CD14-positive monocyte (primary cell): ENCODE measurements at regions not wholly inside any gene's neighbourhood (a gene's known extent, or its start where the extent isn't known, plus 50 kb on each side); places are given as distances from the start of the nearest gene placed in this dataset.

Source experiments
- DNase-seq, 3 donors: peaks; one replicate each; pipeline ENCODE4 v3.0.0-alpha.2; 2011 to 2022
- H2AFZ ChIP-seq: 2 replicates; pipeline ENCODE4 v1.6.0; 2012; ENCODE audit warnings: mild to moderate bottlenecking, low read depth, low read length, inconsistent platforms; ENCODE audit not compliant: insufficient read depth, poor library complexity, severe bottlenecking
- H3K27ac ChIP-seq, 2 donors: 1 replicate in 1 of 2; 2 replicates in 1 of 2; pipeline ENCODE4 v1.5.1; 2012 to 2013; ENCODE audit warnings: low read length in 2 of 2, control low read depth in 1 of 2, inconsistent platforms in 1 of 2, low read depth in 1 of 2, mild to moderate bottlenecking in 1 of 2
- H3K27me3 ChIP-seq, 2 donors: one replicate each; pipeline versions ENCODE4 v1.6.0 to v1.6.1; 2011 to 2013; ENCODE audit warnings: low read length in 2 of 2; ENCODE audit not compliant: control insufficient read depth in 2 of 2, insufficient read depth in 2 of 2
- H3K36me3 ChIP-seq, 2 donors: replicated peaks in 1 of 2; 1 replicate in 1 of 2; 2 replicates in 1 of 2; pipeline versions ENCODE4 v1.5.1 to v1.6.1; 2012 to 2013; ENCODE audit warnings: low read length in 2 of 2, control low read depth in 1 of 2, inconsistent platforms in 1 of 2, mild to moderate bottlenecking in 1 of 2; ENCODE audit not compliant: insufficient read depth in 2 of 2, control insufficient read depth in 1 of 2
- H3K4me1 ChIP-seq, 2 donors: 1 replicate in 1 of 2; 2 replicates in 1 of 2; pipeline versions ENCODE4 v1.5.1 to v1.6.1; 2012 to 2013; ENCODE audit warnings: low read length in 2 of 2, control low read depth in 1 of 2, inconsistent platforms in 1 of 2, mild to moderate bottlenecking in 1 of 2, moderate library complexity in 1 of 2; ENCODE audit not compliant: insufficient read depth in 2 of 2, control insufficient read depth in 1 of 2
- H3K4me2 ChIP-seq: replicated peaks from 2 replicates; pipeline ENCODE3; 2012; ENCODE audit warnings: low read length, moderate library complexity, mild to moderate bottlenecking; ENCODE audit not compliant: poor library complexity, severe bottlenecking; ENCODE audit errors: extremely low read depth
- H3K4me3 ChIP-seq, 3 experiments: fragments of 200-600 bp in 1 of 3; sonication (generic) in 1 of 3; replicated peaks in 1 of 3; 1 replicate in 2 of 3; 2 replicates in 1 of 3; pipeline ENCODE4 v1.5.1; 2011 to 2013; ENCODE audit warnings: low read length in 3 of 3, mild to moderate bottlenecking in 3 of 3, control low read depth in 2 of 3, low read depth in 2 of 3, inconsistent platforms in 1 of 3, moderate library complexity in 1 of 3
- H3K79me2 ChIP-seq: 2 replicates; pipeline ENCODE4 v1.6.0; 2012; ENCODE audit warnings: mild to moderate bottlenecking, control low read depth, inconsistent platforms, low read length, moderate library complexity; ENCODE audit not compliant: insufficient read depth
- H3K9ac ChIP-seq: 2 replicates; pipeline ENCODE4 v1.6.0; 2017; ENCODE audit warnings: low read length, mild to moderate bottlenecking; ENCODE audit not compliant: insufficient read depth, poor library complexity, severe bottlenecking
- H3K9me3 ChIP-seq, 2 donors: replicated peaks in 1 of 2; 1 replicate in 1 of 2; 2 replicates in 1 of 2; pipeline versions ENCODE4 v1.5.1 to v1.6.1; 2012 to 2013; ENCODE audit warnings: low read length in 2 of 2, control low read depth in 1 of 2; ENCODE audit not compliant: control insufficient read depth in 1 of 2, insufficient read depth in 1 of 2
- H4K20me1 ChIP-seq: 2 replicates; pipeline ENCODE4 v1.6.0; 2012; ENCODE audit warnings: mild to moderate bottlenecking, low read length, control low read depth, moderate library complexity; ENCODE audit not compliant: insufficient read depth
- H3K27ac Mint-ChIP-seq, 7 donors: one replicate each; pipeline ENCODE4 v1.8.0; 2020; ENCODE audit warnings: mild to moderate bottlenecking in 7 of 7, mixed read lengths in 7 of 7, moderate library complexity in 6 of 7, inconsistent platforms in 2 of 7
- H3K27me3 Mint-ChIP-seq, 3 donors: one replicate each; pipeline ENCODE4 v1.8.0; 2021 to 2022; ENCODE audit warnings: low read depth in 3 of 3, mild to moderate bottlenecking in 3 of 3, mixed read lengths in 3 of 3, moderate library complexity in 3 of 3, inconsistent platforms in 1 of 3
- H3K36me3 Mint-ChIP-seq, 2 donors: one replicate each; pipeline ENCODE4 v1.8.0; 2020; ENCODE audit warnings: mixed read lengths in 2 of 2, inconsistent platforms in 1 of 2, mild to moderate bottlenecking in 1 of 2
- H3K4me1 Mint-ChIP-seq: one replicate; pipeline ENCODE4 v1.8.0; 2020; ENCODE audit warnings: mild to moderate bottlenecking, mixed read lengths
- H3K4me3 Mint-ChIP-seq, 2 donors: one replicate each; pipeline ENCODE4 v1.8.0; 2020; ENCODE audit warnings: mild to moderate bottlenecking in 2 of 2, mixed read lengths in 2 of 2, moderate library complexity in 1 of 2
- H3K9me3 Mint-ChIP-seq, 7 donors: one replicate each; pipeline ENCODE4 v1.8.0; 2020 to 2022; ENCODE audit warnings: mixed read lengths in 7 of 7, mild to moderate bottlenecking in 6 of 7, moderate library complexity in 6 of 7, inconsistent platforms in 2 of 7
- CTCF ChIP-seq: fragments of 200-600 bp; IDR thresholded peaks from one replicate; pipeline ENCODE4 v1.8.0; 2022; ENCODE audit warnings: antibody characterized with exemption, mild to moderate bottlenecking
- WGBS: methylation state at CpG from one replicate; pipeline ENCODE4 v1.1.5; 2013; ENCODE audit warnings: missing lambda C conversion rate; ENCODE audit not compliant: insufficient coverage; 5-methylcytosine and 5-hydroxymethylcytosine counted together
- intact Hi-C, 2 donors: fragments of 100-400 bp; cut with micrococcal nuclease; formaldehyde crosslinking; loops; one replicate each; pipeline versions ENCODE4 v1.15.0 to v1.15.1; 2023

GRCh38 chr12:24631676-24632426, 317.1 kb downstream of the BCAT1 start:
- no peaks in the 10 kb centered on the region for H3K79me2 ChIP-seq
- no peaks in the 10 kb centered on the region for H4K20me1 ChIP-seq
- peaks cover 0 to 2% (median 1%) of the 10 kb centered on the region in 3 donors for H3K27me3 Mint-ChIP-seq
- H3K4me3 ChIP-seq, result no peak overlapping the region
- TF ChIP-seq CTCF, result no peak
- no peak overlapping the region for H3K9ac ChIP-seq
- H3K4me1 Mint-ChIP-seq, result no peaks in the 10 kb centered on the region
- H3K27ac ChIP-seq, result no peak overlapping the region
- no peaks in the 10 kb centered on the region for H3K27me3 ChIP-seq
- H3K4me1 ChIP-seq, result no peaks in the 10 kb centered on the region
- intact Hi-C loops, result no loop called here
- H3K36me3 ChIP-seq, result no peaks in the 10 kb centered on the region
- no peak overlapping the region for H2AFZ ChIP-seq
- no peak overlapping the region for H3K4me3 Mint-ChIP-seq
- H3K27ac Mint-ChIP-seq, result peak overlapping the region in 1 of 7 donors; percentile 28
- no peaks in the 10 kb centered on the region for H3K36me3 Mint-ChIP-seq
- H3K4me2 ChIP-seq, result no peak overlapping the region
- no CpG with 5 or more reads among the region's 3 CpGs for WGBS
- H3K9me3 ChIP-seq, result no peaks in the 10 kb centered on the region
- no peak for DNase-seq
- peaks cover 0 to 1% (median 0%) of the 10 kb centered on the region in 7 donors for H3K9me3 Mint-ChIP-seq

DNA sequence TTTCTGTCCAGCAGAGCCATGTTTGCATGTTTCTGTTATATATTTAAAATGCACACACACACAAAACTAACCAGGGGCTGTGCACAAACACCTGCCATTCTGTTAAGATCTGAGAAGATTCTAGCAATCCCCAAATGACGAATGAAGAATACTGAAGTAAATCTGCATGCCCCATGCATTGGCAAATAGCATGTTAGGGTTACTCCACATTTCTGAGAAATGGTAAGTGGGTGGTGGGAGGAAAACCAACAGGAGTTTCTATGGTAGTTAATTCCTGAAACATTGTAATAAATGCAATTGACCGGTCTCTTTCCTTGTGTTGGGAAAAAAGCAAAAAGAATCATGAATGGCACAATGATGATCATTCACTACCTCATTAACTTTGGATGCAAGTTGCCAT, 318.0 kb downstream of the BCAT1 start:
- DNase-seq, result no peak
- Mint-ChIP-seq H3K27ac (no peak overlapping the region), H3K4me3 (no peak overlapping the region), H3K27me3 (peaks cover 0 to 2% (median 1%) of the 10 kb centered on the region in 3 donors), H3K36me3 (no peaks in the 10 kb centered on the region), H3K4me1 (no peaks in the 10 kb centered on the region), H3K9me3 (peaks cover 0 to 3% (median 0%) of the 10 kb centered on the region in 7 donors)
- H3K9ac ChIP-seq, result no peak overlapping the region
- intact Hi-C loops, result no loop called here
- no peaks in the 10 kb centered on the region for H3K9me3 ChIP-seq
- no peaks in the 10 kb centered on the region for H3K27me3 ChIP-seq
- no peak overlapping the region for H2AFZ ChIP-seq
- H3K4me1 ChIP-seq, result no peaks in the 10 kb centered on the region
- no peak overlapping the region for H3K4me3 ChIP-seq
- no peaks in the 10 kb centered on the region for H3K79me2 ChIP-seq
- H3K4me2 ChIP-seq, result no peak overlapping the region
- H3K27ac ChIP-seq, result no peak overlapping the region
- H4K20me1 ChIP-seq, result no peaks in the 10 kb centered on the region
- H3K36me3 ChIP-seq, result no peaks in the 10 kb centered on the region
- no peak for TF ChIP-seq CTCF
- 100% methylated on average over 1 of the region's 2 CpGs for WGBS
